CD4-positive, alpha-beta T cell treated with Interleukin-1 beta for 1 hour (primary cell): ENCODE measurements at regions not wholly inside any gene's neighbourhood (a gene's known extent, or its start where the extent isn't known, plus 50 kb on each side); places are given as distances from the start of the nearest gene placed in this dataset.
"Not testable (repeated sequence)": the region's sequence is repeated elsewhere in the genome, so short reads cannot be mapped to it uniquely, and the experiment has no call there.

ENCODE experiments used
- DNase-seq, 2 donors: peaks; one replicate each; pipeline ENCODE4 v3.0.0-alpha.2; 2020 to 2022

- DNase-seq, result no peak
These were observed 51.7 kb upstream of the COL8A1 start for GRCh38 chr3:99586701-99587100.

GRCh38 chr3:99579965-99580364 is 58.4 kb upstream of the COL8A1 start:
- DNase-seq, result no peak

DNA sequence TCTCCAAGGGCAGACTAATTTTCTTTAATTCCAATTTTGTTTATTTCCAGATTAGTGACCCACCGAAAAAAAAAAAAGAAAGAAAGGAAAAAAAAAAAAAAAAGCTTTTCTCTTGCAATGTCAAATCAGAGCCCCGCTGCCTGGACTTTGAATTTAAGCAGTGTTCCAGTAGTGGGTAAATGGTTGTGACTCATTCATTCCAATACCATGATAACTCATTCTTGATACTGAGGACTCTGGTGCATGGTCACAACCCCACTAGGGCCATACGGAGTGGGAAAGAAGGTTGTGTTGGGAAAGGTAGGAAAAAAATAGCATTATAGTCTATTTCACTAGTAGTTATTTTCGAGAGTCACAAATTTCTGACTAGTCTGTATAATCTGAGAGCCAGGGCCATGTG is 59.1 kb upstream of the COL8A1 start:
- no peak for DNase-seq

DNA sequence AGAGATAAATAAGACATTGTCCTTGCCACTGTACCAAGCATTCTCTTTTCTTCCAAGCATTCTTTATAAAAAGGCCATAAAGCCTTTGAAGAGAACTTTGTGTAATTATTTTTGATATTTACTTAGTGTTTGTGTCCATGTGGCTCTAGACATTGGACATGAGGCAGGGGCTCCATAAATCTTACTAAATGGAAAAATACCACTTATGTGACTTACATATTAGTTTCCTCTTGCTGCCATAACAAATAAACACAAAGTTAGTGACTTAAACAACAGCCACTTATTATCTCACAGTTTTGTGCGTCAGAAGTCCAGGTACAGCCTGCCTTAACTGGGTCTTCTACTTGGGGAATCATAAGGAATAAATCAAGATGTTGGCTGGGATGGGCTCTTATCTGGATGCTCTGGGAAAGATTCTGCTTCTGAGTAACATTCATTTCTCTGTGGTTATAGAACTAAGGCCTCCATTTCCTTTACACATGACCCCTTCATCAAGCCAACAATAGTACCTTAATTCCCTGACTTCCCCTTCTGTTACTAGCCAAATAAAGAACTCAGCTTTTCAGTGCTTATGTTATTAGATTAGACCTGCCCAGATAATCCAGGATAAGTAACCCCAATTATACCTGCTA is 59.9 kb upstream of the COL8A1 start:
- no peak for DNase-seq

- no peak for DNase-seq
These were observed 61.4 kb upstream of the COL8A1 start for GRCh38 chr3:99576904-99577559.

DNA sequence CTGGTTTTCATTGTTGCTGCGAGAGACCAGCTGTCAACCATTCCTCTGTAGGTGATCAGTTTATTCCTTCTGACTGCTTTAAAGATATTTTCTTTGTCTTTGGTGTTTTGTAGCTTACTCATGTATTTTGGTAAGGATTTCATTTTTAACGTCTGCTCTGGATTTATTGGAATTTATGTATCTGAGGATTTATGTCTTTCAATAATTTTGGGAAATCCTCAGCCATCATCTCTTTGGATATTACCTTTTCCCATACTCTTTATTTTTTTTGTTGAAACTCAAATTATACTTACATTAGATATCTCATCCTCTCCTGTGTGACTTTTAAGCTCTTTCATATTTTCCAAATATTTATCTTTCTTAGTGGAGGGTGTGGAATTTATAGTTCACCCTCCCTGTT is 62.7 kb upstream of the COL8A1 start:
- DNase-seq, result no peak

DNA sequence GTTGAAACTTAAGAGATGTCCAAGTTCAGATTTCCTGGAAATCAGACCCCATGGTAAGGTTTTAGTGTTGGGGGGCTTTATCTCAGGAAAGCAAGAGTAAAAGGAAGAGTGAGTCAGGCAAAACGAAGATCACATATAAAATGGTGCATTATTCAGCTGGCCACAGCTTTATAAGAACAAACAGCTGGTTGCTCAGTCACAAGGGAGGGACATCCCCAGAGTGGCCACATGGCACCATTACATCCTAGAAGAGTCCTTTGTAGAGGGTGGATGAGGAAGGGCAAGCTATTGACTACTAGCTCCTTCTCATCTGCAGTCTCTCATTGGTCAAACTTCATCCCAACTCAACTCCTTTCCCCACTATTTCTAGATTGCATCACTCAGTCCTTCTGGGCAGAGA is 68.3 kb upstream of the COL8A1 start:
- DNase-seq, result no peak

DNA sequence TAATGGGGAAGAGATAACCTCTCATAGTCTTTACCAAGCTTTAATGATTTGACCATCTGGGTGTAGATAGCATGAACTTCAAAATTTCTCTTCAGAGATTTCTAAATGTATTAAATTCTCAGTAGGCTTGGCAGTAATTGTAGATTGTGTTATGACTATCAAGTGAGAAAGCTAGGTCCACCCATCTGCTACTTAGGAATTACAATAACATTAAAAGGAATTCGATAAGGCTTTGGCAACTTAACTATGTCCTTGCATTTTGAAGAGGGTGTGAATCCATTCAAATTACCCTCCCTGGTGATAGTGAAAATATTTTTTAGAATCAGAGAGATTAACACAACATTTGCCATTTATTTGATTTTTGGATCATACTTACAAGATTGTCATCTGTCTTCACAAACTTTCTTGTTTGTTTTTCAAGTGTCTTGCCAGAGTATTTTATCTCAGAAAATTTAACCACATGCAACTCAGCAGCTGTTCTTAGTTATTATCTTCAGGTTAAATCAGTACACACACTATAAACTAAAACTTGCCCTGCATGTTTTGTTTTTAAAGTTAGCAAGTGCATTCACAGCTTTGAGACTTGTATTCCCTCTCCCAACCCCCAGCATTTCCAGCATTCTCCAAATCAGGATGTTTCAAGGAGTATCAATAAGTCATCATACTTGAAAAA is 69.6 kb upstream of the COL8A1 start:
- no peak for DNase-seq

- DNase-seq, result no peak
These were observed 73.1 kb upstream of the COL8A1 start for GRCh38 chr3:99565331-99565730.

DNA sequence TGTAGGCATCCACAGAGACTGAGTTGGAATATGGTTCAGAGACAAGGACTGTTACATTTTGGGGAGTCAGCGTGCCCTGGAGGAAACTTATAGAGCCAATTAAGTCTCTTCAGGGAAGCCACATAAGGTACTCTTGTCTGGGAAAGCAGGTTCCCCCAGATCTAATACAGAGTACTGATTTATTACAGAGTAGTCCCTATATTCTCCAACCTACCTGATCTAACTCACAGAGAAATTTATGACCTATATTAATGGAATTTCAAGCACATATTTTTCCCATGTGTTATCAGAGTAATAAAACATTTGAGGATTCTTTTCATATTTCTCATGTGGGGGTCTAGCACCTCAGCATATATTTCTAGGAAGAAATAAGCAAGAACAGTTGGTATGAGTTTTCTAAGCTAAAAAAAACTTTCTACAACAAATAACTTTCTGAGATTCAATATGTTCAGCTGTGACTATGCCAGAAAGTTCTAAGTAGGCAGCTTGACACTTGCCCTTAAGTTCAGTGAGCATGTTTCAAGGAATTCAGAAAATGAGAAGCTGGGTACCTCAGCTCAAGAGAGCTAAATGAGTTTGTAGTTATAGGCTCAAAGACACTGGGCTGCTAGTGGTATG is 75.3 kb upstream of the COL8A1 start:
- DNase-seq, result no peak

- DNase-seq, result no peak
These were observed 76.3 kb upstream of the COL8A1 start for GRCh38 chr3:99562138-99562537.

DNA sequence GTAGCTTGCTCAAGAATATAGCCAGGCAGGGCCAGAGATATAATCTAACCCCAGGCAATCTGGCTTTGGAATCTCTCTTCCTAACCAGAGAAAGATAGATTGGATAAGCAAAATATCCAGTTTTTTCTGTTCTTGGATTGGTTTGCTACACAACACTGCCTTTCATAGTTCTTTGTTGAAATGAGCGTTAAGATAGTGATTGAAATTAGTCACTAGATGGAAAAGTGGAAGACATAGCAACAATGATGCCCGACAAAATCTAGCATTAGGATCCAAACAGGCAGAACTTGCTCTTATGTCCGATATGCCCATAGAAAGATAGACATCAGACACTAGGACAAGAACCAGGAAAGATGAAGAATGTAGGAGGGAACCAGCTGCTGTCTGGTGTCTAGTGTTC is 77.3 kb upstream of the COL8A1 start:
- no peak for DNase-seq

DNA sequence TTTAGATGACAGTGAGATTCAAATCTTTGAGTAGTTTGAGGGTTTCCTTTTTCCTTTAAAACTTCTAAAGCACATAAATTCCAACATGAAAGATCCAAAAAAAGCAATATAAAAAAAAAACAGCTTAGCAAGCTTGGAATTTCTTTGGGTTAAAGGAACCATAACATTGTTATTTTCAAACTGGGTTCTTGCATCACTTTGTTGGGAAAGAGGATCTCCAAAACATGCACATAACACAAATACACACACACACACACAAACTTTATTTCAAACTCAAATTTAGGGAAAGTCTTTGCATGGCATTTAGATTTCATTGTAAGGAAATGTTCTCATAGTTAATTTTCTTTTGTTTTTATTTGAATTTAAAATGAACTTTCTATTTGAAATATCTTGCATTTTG is 79.2 kb upstream of the COL8A1 start:
- DNase-seq, result no peak

GRCh38 chr3:99555885-99556284 is 82.5 kb upstream of the COL8A1 start:
- not testable (repeated sequence) for DNase-seq

DNA sequence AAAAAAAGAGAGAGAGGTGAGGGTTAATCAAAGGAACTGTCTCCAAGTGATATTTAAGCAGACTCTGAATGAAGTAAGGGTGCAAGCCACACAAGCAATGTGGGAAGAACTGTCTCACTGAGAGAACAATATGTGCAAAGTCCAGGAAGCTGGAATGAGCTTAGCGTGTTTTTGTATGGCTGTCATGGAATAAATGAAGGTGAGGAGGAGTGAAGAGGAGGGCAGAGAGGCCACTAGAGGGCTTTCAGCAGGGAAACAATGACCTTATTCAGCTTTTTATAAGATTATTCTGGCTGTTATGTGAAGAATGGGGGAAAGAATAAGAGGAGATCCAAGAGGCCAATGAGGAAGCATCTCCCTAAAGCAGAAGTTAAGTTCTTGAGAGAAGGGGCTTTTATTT is 86.9 kb upstream of the COL8A1 start:
- DNase-seq, result no peak

GRCh38 chr3:99549957-99550603 is 88.3 kb upstream of the COL8A1 start:
- DNase-seq, result no peak

DNA sequence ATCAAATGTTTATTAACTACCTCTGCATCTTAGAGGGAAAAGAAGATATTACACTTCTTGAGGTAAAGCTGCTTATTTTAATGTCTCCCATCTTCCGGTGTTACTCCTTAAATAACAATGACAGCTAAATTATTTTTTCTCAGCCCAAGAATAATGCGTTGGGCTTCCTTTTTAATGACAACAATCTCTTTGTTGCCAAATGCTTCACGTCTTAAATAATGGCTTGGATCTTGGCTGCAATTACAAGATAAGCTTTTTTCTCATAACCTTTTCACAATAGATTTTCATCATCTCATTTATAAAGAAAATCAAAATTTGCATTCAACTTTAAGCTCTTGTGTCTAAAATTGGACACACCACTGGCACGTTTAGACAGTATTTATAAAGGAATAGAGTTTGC is 89.2 kb upstream of the COL8A1 start:
- no peak for DNase-seq

GRCh38 chr3:99548674-99549073 is 89.7 kb upstream of the COL8A1 start:
- no peak for DNase-seq

DNA sequence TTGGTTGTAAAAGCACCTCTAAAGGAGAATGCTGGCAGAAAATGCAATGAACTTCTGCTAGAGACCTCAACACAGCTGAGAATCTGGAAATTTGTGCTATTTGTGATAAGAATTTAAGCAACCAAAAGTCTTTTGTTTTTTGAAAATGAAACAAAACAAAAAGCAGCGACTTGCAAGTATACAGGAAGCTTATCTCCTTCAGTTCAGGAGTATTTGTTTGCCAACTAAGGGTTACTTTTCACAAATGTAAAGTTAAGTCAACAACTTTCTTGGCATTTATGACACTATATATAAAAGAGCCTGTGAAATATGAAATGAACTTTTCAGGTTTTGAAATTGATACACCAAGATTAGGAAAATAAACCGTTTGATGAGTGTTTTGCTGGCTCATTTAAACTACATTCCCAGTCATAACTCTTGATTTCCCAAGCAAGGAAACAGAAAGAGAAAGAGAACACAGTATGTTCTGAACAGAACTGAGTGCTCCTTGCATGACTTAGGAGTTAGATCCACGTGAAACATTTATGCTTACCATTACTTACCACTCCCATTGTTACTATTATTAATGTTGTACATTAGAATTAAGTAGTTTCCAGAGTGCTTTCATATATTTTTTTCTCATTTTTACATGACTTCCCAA is 92.3 kb upstream of the COL8A1 start:
- DNase-seq, result no peak

DNA sequence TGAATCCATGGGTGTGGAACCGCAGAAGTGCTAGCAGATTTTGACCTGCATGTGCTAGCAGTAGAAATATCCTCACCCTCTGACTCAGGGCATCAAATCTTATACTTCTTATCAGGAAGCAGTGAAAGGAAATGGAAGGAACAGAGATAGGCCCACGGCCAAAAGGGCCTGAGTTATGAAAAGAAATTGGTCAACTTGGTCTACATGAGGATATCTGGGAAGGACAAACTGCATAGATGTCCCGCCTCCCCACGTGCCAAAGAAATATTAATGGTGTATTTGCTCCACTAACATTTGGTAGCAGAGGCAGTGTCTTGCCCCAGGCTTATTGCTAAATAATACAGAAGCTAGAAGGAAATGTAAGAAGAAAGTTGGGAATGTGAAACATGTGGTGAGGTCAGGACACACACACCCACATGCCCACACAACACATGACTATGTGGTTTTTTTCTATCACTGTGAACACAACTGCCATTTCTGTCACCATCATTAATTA is 93.6 kb upstream of the COL8A1 start:
- no peak for DNase-seq

DNA sequence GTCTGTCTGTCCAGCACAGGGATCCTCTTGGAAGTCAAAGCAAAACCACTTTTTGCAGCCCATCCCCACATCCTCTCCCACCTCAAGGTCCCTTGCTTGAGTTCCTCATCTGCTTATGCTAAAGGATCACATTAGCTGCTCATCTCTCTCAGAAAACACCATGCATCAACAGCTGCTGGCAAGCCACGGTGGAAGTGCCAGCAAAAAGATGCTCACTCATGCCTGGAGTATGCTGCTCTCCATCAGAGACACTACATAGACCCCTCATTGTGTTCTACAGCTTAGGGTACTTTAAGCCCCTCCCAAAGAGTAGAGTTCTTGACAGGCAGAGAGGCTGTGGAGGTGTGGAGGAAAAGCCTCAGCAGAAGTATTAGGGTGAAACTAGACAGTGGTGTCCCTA is 94.6 kb upstream of the COL8A1 start:
- no peak for DNase-seq

DNA sequence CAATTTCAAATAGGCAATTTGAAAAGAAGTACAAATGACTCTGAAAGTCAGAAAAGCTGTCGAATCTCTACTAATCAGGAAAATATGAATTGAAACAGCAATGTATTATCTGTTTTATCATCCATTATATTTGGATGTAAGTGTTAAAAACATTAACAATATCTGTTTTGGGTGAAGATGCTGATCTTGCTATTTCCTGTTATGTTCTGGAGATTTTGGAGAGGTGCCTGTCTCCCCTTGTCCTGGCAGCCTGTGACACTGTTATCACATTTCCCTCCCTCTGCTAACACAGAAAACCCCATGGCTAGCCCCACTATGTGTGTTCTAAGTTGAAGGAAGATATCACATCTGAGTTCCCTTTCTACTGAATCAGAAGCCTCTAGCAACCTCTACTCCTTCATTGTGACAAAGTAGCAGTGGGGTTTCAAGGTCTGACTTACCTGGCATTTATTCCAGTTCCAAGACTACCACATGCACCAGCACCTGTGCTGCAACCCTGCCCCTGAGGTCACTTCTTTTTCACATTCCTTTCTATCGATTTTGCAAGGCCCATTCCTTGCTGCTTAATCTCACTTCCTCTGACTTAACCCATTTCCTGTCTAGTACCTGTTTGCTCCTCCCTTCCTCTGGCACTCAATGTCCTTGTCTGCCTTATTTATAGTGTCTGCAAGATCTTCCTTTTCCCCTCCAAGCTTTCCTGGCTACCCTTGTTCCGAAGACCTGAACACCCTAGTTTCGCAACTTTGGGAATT is 95.5 kb upstream of the COL8A1 start:
- DNase-seq, result no peak
